ENCODE measurements at regions not wholly inside any gene's neighbourhood (a gene's known extent, or its start where the extent isn't known, plus 50 kb on each side); places are given as distances from the start of the nearest gene placed in this dataset.

DNA sequence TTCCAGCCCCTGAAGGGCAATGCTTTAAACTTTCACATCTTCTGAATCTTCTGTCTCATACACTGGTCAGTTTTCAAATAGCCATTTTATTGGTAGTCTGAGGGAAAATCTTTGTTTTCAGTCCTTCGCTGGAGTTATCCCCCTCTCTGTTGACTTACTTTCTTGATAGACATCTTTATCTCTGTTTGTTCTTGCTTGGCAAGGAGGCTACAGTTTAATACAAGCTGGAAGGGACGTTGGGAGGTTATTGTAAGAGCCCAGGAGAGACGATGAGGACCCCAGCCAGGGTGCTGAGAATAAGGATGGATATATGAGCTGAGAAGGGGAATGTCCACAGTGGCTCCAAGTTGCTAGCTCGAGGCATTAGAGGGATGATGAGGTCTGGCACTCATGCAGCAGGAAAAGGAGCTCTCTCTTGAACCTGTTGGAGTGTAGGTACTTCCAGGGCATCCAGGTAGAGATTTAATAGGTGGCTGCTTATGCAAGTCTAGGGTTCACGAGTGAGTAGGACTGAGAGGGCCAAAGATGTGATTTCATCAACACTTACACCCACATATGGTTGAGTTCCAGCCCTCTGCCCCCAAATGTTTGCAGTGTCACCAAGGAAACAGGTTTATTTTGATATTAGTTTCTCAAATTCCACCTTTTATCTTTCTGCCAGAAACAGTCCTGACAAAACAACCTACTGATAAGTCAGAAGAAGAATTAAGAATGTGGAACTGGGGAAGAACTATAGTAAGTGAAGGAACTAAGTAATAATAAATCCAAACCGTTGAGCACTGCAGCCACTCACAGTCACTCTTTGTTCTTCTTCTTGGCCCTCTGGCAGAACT, 237.3 kb upstream of the PROX1 start:
- intact Hi-C loops (cut with DNase I): no loop called here
- Histone ChIP-seq H3K9me3 (ENCODE audit: control insufficient read depth, low read length) (peaks cover 3% of the 10 kb centered on the region), H3K27ac (ENCODE audit: low read depth in 1 of 2, low read length in 2 of 2) (no peak overlapping the region), H3K4me3 (ENCODE audit: low read length in 2 of 2) (no peak overlapping the region), H3K36me3 (ENCODE audit: control insufficient read depth in 1 of 2, insufficient read depth in 2 of 2, low read length in 1 of 2) (no peaks in the 10 kb centered on the region), H3K4me1 (ENCODE audit: control insufficient read depth in 1 of 2, insufficient read depth in 2 of 2, low read length in 2 of 2) (no peaks in the 10 kb centered on the region), H3K27me3 (ENCODE audit: control insufficient read depth in 1 of 2, insufficient read depth in 2 of 2, low read length in 1 of 2) (peaks cover 0 to 2% of the 10 kb centered on the region in 2 donors)
- DNase-seq (no peak), ATAC-seq (ENCODE audit: low FRiP score) (no peak)
- WGBS, 2 donors: 17% methylated on average over 6 of the region's 6 CpGs

DNA sequence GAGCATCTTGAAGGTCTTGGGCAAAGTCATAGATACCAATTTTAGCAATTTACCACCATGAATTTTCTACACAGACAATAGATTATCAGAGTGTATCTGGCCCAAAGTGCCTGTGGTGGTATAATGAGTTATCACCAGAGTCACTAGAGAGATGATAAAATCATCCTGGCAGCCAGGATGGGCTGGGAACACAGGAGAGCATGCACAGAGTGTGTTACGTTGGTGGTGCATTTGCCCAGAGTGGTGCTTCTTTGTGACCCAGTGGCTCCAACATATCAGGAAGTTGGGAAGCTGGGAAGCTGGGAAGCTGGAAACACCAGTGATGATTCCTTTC, 236.7 kb upstream of the PROX1 start:
- peaks cover 3% of the 10 kb centered on the region for H3K9me3 ChIP-seq (ENCODE audit: control insufficient read depth, low read length)
- H3K27ac ChIP-seq (ENCODE audit: low read depth in 1 of 2, low read length in 2 of 2): no peak overlapping the region
- intact Hi-C loops (cut with DNase I): no loop called here
- no peak overlapping the region for H3K4me3 ChIP-seq (ENCODE audit: low read length in 2 of 2)
- H3K36me3 ChIP-seq (ENCODE audit: control insufficient read depth in 1 of 2, insufficient read depth in 2 of 2, low read length in 1 of 2): no peaks in the 10 kb centered on the region
- peaks cover 0 to 2% of the 10 kb centered on the region in 2 donors for H3K27me3 ChIP-seq (ENCODE audit: control insufficient read depth in 1 of 2, insufficient read depth in 2 of 2, low read length in 1 of 2)
- no peaks in the 10 kb centered on the region for H3K4me1 ChIP-seq (ENCODE audit: control insufficient read depth in 1 of 2, insufficient read depth in 2 of 2, low read length in 2 of 2)
- WGBS, 2 donors: 71 to 78% methylated on average over 1 of the region's 1 CpG
- ATAC-seq (ENCODE audit: low FRiP score): no peak
- DNase-seq: no peak

DNA sequence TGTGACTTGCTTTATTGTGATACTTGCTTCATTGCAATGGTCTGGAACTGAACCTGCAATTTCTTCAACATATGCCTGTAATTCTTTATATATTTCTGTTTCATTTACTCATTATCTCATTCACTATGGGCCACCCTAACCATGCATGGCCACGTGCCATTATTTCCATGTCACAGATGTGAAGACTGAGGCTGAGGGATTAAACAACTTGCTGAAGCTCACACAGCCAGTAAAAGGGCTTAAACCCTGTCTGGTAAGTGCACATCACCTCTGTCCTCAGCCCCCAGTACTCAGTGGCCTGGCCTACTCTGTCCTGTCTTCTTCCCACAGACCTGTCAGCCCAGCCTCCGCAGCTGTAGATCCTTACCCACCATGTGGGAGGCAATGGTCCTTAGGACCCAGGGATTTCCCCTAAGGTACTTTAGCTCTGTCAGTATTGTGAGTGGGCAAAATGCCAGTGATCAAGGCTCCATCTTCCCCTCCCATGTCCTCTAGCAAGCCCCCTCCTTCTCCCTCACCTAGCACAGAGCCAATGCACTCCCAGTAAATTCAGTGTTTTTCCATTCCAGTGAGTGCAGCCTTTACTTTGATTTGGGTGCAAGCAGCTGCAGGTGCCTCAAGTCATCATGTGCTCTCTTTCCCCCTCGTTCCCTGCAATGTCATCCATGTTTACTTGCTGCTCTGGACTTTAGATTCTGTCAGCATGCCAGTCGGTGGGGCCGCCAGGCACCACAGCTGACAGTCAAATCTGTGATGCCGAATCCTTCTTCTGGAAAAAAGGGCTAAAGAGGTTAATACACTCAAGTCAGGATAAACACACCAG, 228.2 kb upstream of the PROX1 start:
- WGBS, 2 donors: 67 to 70% methylated on average over 6 of the region's 6 CpGs
- Histone ChIP-seq H3K4me3 (ENCODE audit: low read length in 2 of 2) (no peak overlapping the region), H3K27ac (ENCODE audit: low read depth in 1 of 2, low read length in 2 of 2) (no peak overlapping the region), H3K9me3 (ENCODE audit: control insufficient read depth, low read length) (no peaks in the 10 kb centered on the region), H3K36me3 (ENCODE audit: control insufficient read depth in 1 of 2, insufficient read depth in 2 of 2, low read length in 1 of 2) (no peaks in the 10 kb centered on the region), H3K4me1 (ENCODE audit: control insufficient read depth in 1 of 2, insufficient read depth in 2 of 2, low read length in 2 of 2) (no peaks in the 10 kb centered on the region), H3K27me3 (ENCODE audit: control insufficient read depth in 1 of 2, insufficient read depth in 2 of 2, low read length in 1 of 2) (peaks cover 0 to 2% of the 10 kb centered on the region in 2 donors)
- ATAC-seq (ENCODE audit: low FRiP score) (no peak), DNase-seq (no peak)
- intact Hi-C loops (cut with DNase I): no loop called here

DNA sequence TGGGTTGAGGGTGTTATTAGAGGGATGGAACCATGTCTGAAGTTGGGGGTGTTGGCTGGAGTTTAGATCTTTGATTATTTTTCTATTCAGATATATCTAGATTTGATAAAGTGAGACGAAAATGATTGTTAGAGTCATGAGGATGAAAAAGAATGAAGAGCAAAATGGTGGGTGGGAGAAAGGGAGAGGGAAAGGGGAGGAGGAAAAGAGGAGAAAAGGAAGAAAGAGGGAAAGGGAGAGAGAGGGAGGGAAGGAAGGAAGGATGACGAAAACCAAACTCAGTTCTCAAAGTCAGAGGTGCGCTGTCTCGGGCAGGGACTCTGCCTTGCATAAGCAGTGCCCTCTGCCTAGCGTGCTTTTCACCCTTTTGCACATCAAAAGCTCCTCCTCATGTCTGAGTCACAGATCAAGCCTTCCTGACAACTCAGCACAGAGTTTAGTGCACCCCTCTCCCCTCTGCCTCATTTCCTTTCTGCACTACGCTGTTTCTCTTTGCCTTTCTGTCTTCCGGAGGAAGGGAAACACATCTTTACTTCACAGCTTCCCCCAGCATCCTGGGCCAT, 225.8 kb upstream of the PROX1 start:
- no peak for ATAC-seq (ENCODE audit: low FRiP score)
- no peaks in the 10 kb centered on the region for H3K9me3 ChIP-seq (ENCODE audit: control insufficient read depth, low read length)
- no peak for DNase-seq
- H3K36me3 ChIP-seq (ENCODE audit: control insufficient read depth in 1 of 2, insufficient read depth in 2 of 2, low read length in 1 of 2): no peaks in the 10 kb centered on the region
- no peaks in the 10 kb centered on the region for H3K27me3 ChIP-seq (ENCODE audit: control insufficient read depth in 1 of 2, insufficient read depth in 2 of 2, low read length in 1 of 2)
- WGBS, 2 donors: 32 to 34% methylated on average over 7 of the region's 7 CpGs
- no peak overlapping the region for H3K4me3 ChIP-seq (ENCODE audit: low read length in 2 of 2)
- intact Hi-C loops (cut with DNase I): no loop called here
- H3K4me1 ChIP-seq (ENCODE audit: control insufficient read depth in 1 of 2, insufficient read depth in 2 of 2, low read length in 2 of 2): no peaks in the 10 kb centered on the region
- no peak overlapping the region for H3K27ac ChIP-seq (ENCODE audit: low read depth in 1 of 2, low read length in 2 of 2)

DNA sequence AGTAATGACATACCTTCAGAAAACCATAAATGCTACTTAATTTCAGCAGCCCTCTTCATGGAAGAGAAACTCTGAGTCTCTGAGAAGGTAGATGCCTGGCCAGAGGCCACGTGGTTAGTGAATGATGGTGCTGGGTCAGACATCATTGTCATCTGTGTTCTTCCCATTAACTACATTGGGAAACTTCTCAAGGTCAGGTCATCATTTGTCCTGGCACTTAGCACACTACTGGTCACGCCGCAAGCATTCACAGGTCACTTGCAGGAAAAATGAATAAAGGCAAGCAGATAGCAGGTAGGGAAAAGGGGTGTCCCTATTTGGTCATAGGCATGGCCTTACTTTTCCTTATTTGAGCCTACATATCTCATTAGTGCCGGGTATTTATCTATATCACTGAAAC, 220.1 kb upstream of the PROX1 start:
- DNase-seq (no peak), ATAC-seq (ENCODE audit: low FRiP score) (no peak)
- intact Hi-C loops (cut with DNase I): no loop called here
- no peaks in the 10 kb centered on the region for H3K4me1 ChIP-seq (ENCODE audit: control insufficient read depth in 1 of 2, insufficient read depth in 2 of 2, low read length in 2 of 2)
- H3K36me3 ChIP-seq (ENCODE audit: control insufficient read depth in 1 of 2, insufficient read depth in 2 of 2, low read length in 1 of 2): no peaks in the 10 kb centered on the region
- H3K4me3 ChIP-seq (ENCODE audit: low read length in 2 of 2): no peak overlapping the region
- no peaks in the 10 kb centered on the region for H3K27me3 ChIP-seq (ENCODE audit: control insufficient read depth in 1 of 2, insufficient read depth in 2 of 2, low read length in 1 of 2)
- no peak overlapping the region for H3K27ac ChIP-seq (ENCODE audit: low read depth in 1 of 2, low read length in 2 of 2)
- WGBS, 2 donors: 80 to 87% methylated on average over 4 of the region's 4 CpGs
- no peaks in the 10 kb centered on the region for H3K9me3 ChIP-seq (ENCODE audit: control insufficient read depth, low read length)

DNA sequence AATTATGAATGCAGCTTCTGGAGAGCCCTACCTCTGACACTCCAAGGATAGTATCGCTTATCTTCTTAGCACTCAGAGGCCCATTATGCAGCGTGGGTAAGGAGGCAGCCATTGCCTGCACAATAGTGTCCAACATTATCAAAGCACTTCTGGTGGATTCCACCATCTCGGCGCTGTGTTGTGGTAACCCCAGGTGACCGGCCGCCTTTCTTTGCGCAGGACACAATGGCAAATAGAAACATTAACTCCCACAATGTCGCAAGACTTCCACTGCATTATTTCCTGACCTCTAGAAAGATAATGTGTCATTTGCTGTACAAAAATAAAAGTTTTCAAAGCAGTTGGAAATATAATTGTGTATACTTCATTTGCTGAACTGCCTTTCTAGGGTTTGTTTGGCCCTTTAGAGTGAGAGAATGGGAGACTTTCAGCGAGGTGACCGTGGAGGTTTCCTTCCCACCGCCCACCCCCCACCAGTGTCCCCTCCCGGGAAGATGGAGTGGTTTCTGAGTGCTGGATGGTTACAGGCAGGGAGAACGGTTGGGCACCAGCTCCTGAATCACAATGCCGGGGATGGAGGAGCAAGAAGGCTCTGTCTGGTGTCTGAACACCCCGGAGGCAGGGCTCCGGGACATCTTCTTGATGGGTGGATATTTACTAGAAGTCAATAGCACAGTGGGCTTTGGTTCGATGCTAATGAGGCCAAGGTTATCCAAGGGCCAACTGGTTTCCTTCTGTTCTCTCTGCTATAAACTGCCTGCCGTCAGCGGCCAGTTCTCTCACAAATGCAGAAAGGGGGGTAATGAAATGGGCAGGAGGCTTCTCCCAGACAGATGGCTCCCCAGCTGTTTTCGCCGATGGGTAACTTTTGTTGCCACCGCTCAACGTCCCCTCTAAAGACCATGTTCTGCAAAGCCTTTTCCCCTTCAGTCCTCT, 215.4 kb upstream of the PROX1 start:
- no peak for DNase-seq
- Histone ChIP-seq H3K4me3 (ENCODE audit: low read length in 2 of 2) (no peak overlapping the region), H3K9me3 (ENCODE audit: control insufficient read depth, low read length) (no peaks in the 10 kb centered on the region), H3K4me1 (ENCODE audit: control insufficient read depth in 1 of 2, insufficient read depth in 2 of 2, low read length in 2 of 2) (no peaks in the 10 kb centered on the region), H3K27me3 (ENCODE audit: control insufficient read depth in 1 of 2, insufficient read depth in 2 of 2, low read length in 1 of 2) (no peaks in the 10 kb centered on the region), H3K36me3 (ENCODE audit: control insufficient read depth in 1 of 2, insufficient read depth in 2 of 2, low read length in 1 of 2) (no peaks in the 10 kb centered on the region), H3K27ac (ENCODE audit: low read depth in 1 of 2, low read length in 2 of 2) (no peak overlapping the region)
- 54 to 56% methylated on average over 23 of the region's 23 CpGs for WGBS, 2 donors
- intact Hi-C loops (cut with DNase I): no loop called here
- ATAC-seq (ENCODE audit: low FRiP score): no peak

DNA sequence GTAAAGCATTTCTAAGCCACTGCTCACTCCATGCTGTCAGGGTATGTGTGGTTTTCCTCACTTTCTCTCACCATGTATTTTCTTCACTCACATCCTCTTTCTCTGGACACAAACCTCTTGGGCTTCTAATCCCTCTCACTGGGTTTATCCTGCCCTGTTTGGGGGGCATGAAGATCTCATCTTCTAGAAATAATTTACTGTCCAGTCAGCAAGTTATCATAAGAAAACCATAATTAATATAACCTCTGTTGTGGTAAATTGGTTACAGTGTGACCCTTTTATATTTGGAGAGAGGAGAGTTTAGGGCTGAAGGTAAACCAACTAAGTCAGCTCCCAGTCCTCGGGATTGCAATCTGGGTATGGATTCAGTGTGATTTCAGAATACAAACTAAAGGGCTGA, 213.8 kb upstream of the PROX1 start:
- H3K4me1 ChIP-seq (ENCODE audit: control insufficient read depth in 1 of 2, insufficient read depth in 2 of 2, low read length in 2 of 2): no peaks in the 10 kb centered on the region
- no peak for ATAC-seq (ENCODE audit: low FRiP score)
- H3K4me3 ChIP-seq (ENCODE audit: low read length in 2 of 2): no peak overlapping the region
- DNase-seq: no peak
- H3K27me3 ChIP-seq (ENCODE audit: control insufficient read depth in 1 of 2, insufficient read depth in 2 of 2, low read length in 1 of 2): no peaks in the 10 kb centered on the region
- intact Hi-C loops (cut with DNase I): no loop called here
- H3K36me3 ChIP-seq (ENCODE audit: control insufficient read depth in 1 of 2, insufficient read depth in 2 of 2, low read length in 1 of 2): no peaks in the 10 kb centered on the region
- peaks cover 2% of the 10 kb centered on the region for H3K9me3 ChIP-seq (ENCODE audit: control insufficient read depth, low read length)
- H3K27ac ChIP-seq (ENCODE audit: low read depth in 1 of 2, low read length in 2 of 2): no peak overlapping the region
- 64 to 76% methylated on average over 1 of the region's 1 CpG for WGBS, 2 donors

DNA sequence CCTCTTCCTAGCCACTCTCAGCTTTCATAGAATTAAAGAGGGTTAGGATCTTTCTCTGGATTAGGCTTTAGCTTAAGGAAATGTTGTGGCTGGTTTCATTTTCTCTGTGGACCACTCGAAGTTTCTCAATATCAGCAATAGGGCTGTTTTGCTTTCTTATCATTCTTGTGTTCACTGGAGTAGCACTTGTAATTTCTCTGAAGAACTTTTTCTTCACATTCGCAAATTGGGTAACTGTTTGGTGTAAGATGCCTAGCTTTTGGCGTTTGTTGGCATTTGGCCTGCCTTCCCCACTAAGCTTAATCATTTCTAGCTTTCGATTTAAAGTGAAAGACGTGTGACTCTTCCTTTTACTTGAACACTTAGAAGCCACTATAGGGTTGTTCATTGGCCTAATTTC, 210.8 kb upstream of the PROX1 start:
- H3K4me1 ChIP-seq (ENCODE audit: control insufficient read depth in 1 of 2, insufficient read depth in 2 of 2, low read length in 2 of 2): no peaks in the 10 kb centered on the region
- no peak overlapping the region for H3K27ac ChIP-seq (ENCODE audit: low read depth in 1 of 2, low read length in 2 of 2)
- H3K36me3 ChIP-seq (ENCODE audit: control insufficient read depth in 1 of 2, insufficient read depth in 2 of 2, low read length in 1 of 2): no peaks in the 10 kb centered on the region
- WGBS, 2 donors: 74 to 85% methylated on average over 5 of the region's 5 CpGs
- no peak overlapping the region for H3K4me3 ChIP-seq (ENCODE audit: low read length in 2 of 2)
- intact Hi-C loops (cut with DNase I): no loop called here
- DNase-seq (no peak), ATAC-seq (ENCODE audit: low FRiP score) (no peak)
- no peaks in the 10 kb centered on the region for H3K27me3 ChIP-seq (ENCODE audit: control insufficient read depth in 1 of 2, insufficient read depth in 2 of 2, low read length in 1 of 2)
- peaks cover 2% of the 10 kb centered on the region for H3K9me3 ChIP-seq (ENCODE audit: control insufficient read depth, low read length)
